ENCODE measurements at regions not wholly inside any gene's neighbourhood (a gene's known extent, or its start where the extent isn't known, plus 50 kb on each side); places are given as distances from the start of the nearest gene placed in this dataset.

DNA sequence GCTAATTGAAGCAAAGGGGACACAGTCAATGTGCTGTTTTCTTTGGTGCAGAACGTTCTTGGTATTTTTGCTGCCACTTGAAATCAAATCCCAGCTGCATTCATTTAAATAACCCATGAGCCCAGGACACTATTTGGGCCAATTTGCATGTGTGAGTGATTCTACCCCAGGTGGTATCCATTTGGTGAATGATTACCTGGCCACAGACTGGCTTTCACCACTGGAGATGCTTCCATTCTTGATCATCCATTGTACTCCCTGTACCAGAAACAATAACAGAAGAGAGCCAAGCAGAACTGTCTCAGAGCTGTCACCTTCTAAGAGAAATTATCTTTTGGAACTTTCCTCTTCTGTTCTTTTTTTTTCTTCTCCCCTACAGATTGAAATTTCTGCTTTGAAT lies 139.7 kb upstream of the RARB start:
- TF ChIP-seq, protein P1, sequence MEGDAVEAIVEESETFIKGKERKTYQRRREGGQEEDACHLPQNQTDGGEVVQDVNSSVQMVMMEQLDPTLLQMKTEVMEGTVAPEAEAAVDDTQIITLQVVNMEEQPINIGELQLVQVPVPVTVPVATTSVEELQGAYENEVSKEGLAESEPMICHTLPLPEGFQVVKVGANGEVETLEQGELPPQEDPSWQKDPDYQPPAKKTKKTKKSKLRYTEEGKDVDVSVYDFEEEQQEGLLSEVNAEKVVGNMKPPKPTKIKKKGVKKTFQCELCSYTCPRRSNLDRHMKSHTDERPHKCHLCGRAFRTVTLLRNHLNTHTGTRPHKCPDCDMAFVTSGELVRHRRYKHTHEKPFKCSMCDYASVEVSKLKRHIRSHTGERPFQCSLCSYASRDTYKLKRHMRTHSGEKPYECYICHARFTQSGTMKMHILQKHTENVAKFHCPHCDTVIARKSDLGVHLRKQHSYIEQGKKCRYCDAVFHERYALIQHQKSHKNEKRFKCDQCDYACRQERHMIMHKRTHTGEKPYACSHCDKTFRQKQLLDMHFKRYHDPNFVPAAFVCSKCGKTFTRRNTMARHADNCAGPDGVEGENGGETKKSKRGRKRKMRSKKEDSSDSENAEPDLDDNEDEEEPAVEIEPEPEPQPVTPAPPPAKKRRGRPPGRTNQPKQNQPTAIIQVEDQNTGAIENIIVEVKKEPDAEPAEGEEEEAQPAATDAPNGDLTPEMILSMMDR (conservative IDR thresholded peaks at IDR 0.05; ENCODE audit: low read depth, low read length), result no peak
- no peak for TF ChIP-seq MAZ (IDR thresholded peaks at IDR 0.05; ENCODE audit: borderline replicate concordance, low read depth, low read length)
- TF ChIP-seq FOS (IDR thresholded peaks at IDR 0.05; ENCODE audit: low read depth, low read length), result no peak
- TF ChIP-seq POLR2A (IDR thresholded peaks at IDR 0.05; ENCODE audit: low read depth, low read length), result no peak
- TF ChIP-seq, protein P2, sequence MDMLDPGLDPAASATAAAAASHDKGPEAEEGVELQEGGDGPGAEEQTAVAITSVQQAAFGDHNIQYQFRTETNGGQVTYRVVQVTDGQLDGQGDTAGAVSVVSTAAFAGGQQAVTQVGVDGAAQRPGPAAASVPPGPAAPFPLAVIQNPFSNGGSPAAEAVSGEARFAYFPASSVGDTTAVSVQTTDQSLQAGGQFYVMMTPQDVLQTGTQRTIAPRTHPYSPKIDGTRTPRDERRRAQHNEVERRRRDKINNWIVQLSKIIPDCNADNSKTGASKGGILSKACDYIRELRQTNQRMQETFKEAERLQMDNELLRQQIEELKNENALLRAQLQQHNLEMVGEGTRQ (IDR thresholded peaks at IDR 0.05; ENCODE audit: low read depth, low read length), result no peak
- no peak for TF ChIP-seq RAD21 (IDR thresholded peaks at IDR 0.05; ENCODE audit: low read length)
- no peak for TF ChIP-seq CHD1 (IDR thresholded peaks at IDR 0.05; ENCODE audit: low read depth, low read length)
- no peak for TF ChIP-seq CEBPB (IDR thresholded peaks at IDR 0.05; ENCODE audit: low read depth, low read length)
- no peak for TF ChIP-seq SMC3 (IDR thresholded peaks at IDR 0.05; ENCODE audit: low read depth, low read length)
- TF ChIP-seq MXI1 (IDR thresholded peaks at IDR 0.05; ENCODE audit: borderline replicate concordance, low read depth, low read length), result no peak
- no peak for TF ChIP-seq NFE2L2 (IDR thresholded peaks at IDR 0.05; ENCODE audit: low read depth, low read length)
- no peak for TF ChIP-seq RFX5 (IDR thresholded peaks at IDR 0.05; ENCODE audit: low read depth, low read length)
- TF ChIP-seq BHLHE40 (IDR thresholded peaks at IDR 0.05; ENCODE audit: low read depth, low read length), result no peak
- no peak for TF ChIP-seq MAFK (IDR thresholded peaks at IDR 0.05; ENCODE audit: low read depth, low read length)
- TF ChIP-seq, protein P3, sequence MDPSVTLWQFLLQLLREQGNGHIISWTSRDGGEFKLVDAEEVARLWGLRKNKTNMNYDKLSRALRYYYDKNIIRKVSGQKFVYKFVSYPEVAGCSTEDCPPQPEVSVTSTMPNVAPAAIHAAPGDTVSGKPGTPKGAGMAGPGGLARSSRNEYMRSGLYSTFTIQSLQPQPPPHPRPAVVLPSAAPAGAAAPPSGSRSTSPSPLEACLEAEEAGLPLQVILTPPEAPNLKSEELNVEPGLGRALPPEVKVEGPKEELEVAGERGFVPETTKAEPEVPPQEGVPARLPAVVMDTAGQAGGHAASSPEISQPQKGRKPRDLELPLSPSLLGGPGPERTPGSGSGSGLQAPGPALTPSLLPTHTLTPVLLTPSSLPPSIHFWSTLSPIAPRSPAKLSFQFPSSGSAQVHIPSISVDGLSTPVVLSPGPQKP (IDR thresholded peaks at IDR 0.05; ENCODE audit: borderline replicate concordance, low read depth, low read length), result no peak
- no peak for TF ChIP-seq RCOR1 (IDR thresholded peaks at IDR 0.05; ENCODE audit: insufficient replicate concordance, low read length)
- Histone ChIP-seq H4K20me1 (ENCODE audit: insufficient read depth, low read length) (no peaks in the 10 kb centered on the region), H2AK9ac (replicated peaks; ENCODE audit: low read depth, low read length, poor library complexity) (no peak overlapping the region), H2BK15ac (ENCODE audit: low read depth, low read length) (no peak overlapping the region), H3K27ac (ENCODE audit: insufficient read depth, low read length) (no peak overlapping the region), H2AK5ac (ENCODE audit: low read depth, low read length) (no peak overlapping the region), H3K9me1 (ENCODE audit: insufficient read depth, low read length) (no peaks in the 10 kb centered on the region), H3K4me3 (ENCODE audit: insufficient read depth, low read depth, low read length) (no peak overlapping the region), H3K23ac (ENCODE audit: low read depth, low read length) (no peak overlapping the region), H2BK120ac (ENCODE audit: low read depth, low read length) (no peak overlapping the region), H3K4me2 (ENCODE audit: low read depth, low read length) (no peak overlapping the region), H3K18ac (ENCODE audit: low read depth, low read length) (no peak overlapping the region), H3K27me3 (ENCODE audit: control insufficient read depth, insufficient read depth, low read length) (no peaks in the 10 kb centered on the region), H3K56ac (ENCODE audit: extremely low read depth, insufficient read depth, low read length) (no peak overlapping the region), H2BK5ac (ENCODE audit: low read depth, low read length, poor library complexity, severe bottlenecking) (no peak overlapping the region), H3K9ac (ENCODE audit: low read depth, low read length) (no peak overlapping the region), H3K36me3 (ENCODE audit: control insufficient read depth, insufficient read depth, low read length) (no peaks in the 10 kb centered on the region), H3K4me1 (ENCODE audit: control insufficient read depth, insufficient read depth, low read length) (no peaks in the 10 kb centered on the region), H2AFZ (replicated peaks; ENCODE audit: low read length, poor library complexity) (no peak overlapping the region), H3K9me3 (ENCODE audit: control insufficient read depth, insufficient read depth, low read length) (peaks cover 2% of the 10 kb centered on the region; the same call in 1 of the 2 replicates), H4K5ac (ENCODE audit: low read depth, low read length) (no peak overlapping the region), H3K79me1 (ENCODE audit: low read depth in 1 of 2, low read length in 2 of 2) (no peaks in the 10 kb centered on the region), H4K91ac (ENCODE audit: insufficient read depth, low read depth, low read length) (no peak overlapping the region), H3K4ac (ENCODE audit: low read depth, low read length) (no peak overlapping the region), H3K14ac (replicated peaks; ENCODE audit: low read depth, low read length) (no peak overlapping the region), H4K8ac (ENCODE audit: low read depth in 2 of 2, low read length in 2 of 2) (no peak overlapping the region), H2BK20ac (ENCODE audit: low read depth, low read length) (no peak overlapping the region)
- dilution Hi-C loops (cut with HindIII; ENCODE audit: low sequenced_read_pairs, unreplicated experiment), result no loop called here
- no CpG with 5 or more reads among the region's 1 CpG for WGBS, 2 experiments (ENCODE audit: extremely low coverage in 2 of 2, insufficient read length in 1 of 2)
- intact Hi-C loops (cut with micrococcal nuclease), result no loop called here
- ATAC-seq (ENCODE audit: low read depth) (no peak), DNase-seq (no peak)
- CTCF ChIA-PET, result no interaction called here
- POLR2A ChIA-PET (ENCODE audit: unreplicated experiment), result no interaction called here
- no TSS peak for BruUV-seq (replicated peaks)
- in situ Hi-C loops (cut with MboI; ENCODE audit: low sequenced_read_pairs), result no loop called here
